Hematopoietic multipotent progenitor cell treated with erythropoietin and hydrocortisone succinate and interleukin-3 and kit ligand, for 15 days (in vitro differentiated cells): ENCODE measurements at regions not wholly inside any gene's neighbourhood (a gene's known extent, or its start where the extent isn't known, plus 50 kb on each side); places are given as distances from the start of the nearest gene placed in this dataset.

Experiments
- DNase-seq: peaks from one replicate; pipeline ENCODE4 v3.0.0-alpha.2; 2015; ENCODE audit warnings: low spot score

GRCh38 chr9:126556560-126557250 lies 57.0 kb upstream of the LMX1B start:
- DNase-seq = no peak

DNA sequence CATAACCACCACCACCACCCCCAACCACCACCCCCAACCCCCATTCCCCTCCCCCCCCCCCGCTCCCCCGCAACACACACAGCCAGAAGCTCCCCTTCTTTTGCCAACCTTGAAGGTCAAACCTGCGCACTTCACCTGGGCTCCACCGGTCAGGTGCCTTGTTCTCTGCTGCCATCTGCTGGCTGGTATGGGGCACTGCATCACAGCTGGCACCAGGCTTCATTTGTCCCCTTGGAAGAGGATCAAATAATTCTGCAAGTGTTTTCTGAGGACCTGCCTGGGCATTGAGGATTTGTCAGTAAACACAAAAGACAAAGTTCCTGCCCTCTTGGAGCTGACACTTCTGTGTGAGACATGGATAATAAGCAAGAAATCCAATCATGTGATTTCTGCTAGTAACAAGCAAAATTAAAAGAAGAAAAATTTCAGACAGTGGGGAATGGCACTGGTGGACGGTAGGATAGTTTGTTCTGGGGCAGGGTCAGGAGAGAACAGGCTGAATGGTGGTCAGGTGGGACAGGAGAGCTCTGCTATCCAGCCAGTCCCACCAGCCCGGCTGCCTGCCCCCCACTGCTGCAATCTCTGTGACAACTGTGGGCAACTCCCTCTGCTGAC lies 55.6 kb upstream of the LMX1B start:
- peak; percentile 57 for DNase-seq

DNA sequence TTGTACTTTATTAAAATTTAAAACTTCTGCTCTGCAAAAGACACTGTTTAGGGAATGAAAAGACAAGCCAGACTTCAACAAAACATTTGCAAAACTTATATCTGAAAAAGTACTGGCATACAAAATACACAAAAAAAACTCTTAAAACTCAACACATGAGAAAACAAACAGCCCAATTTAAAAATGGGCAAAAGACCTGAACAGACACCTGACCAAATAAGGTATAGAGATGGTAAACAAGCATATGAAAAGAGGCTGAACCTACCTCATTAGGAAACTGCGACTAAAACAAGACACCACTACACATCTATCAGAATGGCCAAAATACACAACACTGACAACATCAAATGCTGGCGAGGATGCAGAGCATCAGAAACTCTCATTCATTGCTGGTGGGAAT lies 54.4 kb upstream of the LMX1B start:
- DNase-seq = no peak

GRCh38 chr9:126561582-126561981 lies 52.1 kb upstream of the LMX1B start:
- DNase-seq = no peak

DNA sequence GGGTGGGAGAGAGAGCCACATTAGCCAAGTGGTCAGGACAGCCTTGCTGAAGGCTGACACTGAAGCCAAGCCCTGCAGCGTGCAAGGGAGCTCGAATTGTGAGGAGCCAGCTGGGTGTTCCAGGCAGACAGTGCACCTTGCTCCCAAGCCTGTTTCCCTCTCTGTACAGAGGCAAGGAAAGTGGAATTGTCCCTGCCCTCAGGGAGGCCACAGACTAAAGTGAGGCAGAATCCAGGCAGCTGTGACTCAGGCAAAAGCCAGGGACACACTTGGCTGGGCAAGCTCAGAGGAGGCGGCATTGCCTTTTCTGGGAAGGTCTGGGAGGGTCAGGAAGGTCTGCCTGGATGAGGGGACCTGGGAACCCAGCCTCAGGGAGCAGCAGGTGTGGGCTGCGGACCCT lies 50.2 kb upstream of the LMX1B start:
- no peak for DNase-seq
